ENCODE measurements at regions not wholly inside any gene's neighbourhood (a gene's known extent, or its start where the extent isn't known, plus 50 kb on each side); places are given as distances from the start of the nearest gene placed in this dataset.

DNA sequence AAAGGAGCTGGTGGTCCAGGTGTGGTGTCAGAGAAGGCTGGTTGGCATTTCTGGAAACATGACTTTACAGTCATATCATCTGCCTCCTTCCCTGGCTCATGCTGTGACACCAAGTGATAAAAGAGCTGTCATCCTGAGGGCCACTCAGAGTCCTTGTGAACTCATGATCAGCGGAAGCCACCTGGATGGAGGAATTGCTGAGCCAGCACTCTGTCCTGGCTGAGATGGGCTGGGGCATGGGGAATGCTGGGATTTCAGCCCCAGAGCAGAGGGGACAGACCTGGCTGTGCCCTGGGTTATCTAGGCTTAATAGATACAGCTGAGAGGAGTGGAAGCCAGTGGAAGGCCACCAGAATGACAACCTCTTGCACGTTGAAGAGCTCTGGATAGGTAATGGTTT lies 214.3 kb downstream of the DHX35 start:
- WGBS (ENCODE audit: insufficient coverage) = 95% methylated on average over 2 of the region's 2 CpGs
- Histone ChIP-seq H3K27me3 (ENCODE audit: control insufficient read depth in 2 of 2, insufficient read depth in 2 of 2, low read length in 2 of 2) (no peaks in the 10 kb centered on the region), H3K9ac (ENCODE audit: insufficient read depth, low read length, poor library complexity, severe bottlenecking) (no peak overlapping the region), H3K4me3 (replicated peaks in 1 of 3; ENCODE audit: low read depth in 2 of 3, low read length in 3 of 3) (no peak overlapping the region), H3K4me1 (ENCODE audit: control insufficient read depth in 1 of 2, insufficient read depth in 2 of 2, low read length in 2 of 2) (no peaks in the 10 kb centered on the region), H4K20me1 (ENCODE audit: insufficient read depth, low read length) (no peaks in the 10 kb centered on the region), H3K36me3 (replicated peaks in 1 of 2; ENCODE audit: control insufficient read depth in 1 of 2, insufficient read depth in 2 of 2, low read length in 2 of 2) (no peaks in the 10 kb centered on the region), H3K9me3 (replicated peaks in 1 of 2; ENCODE audit: control insufficient read depth in 1 of 2, insufficient read depth in 1 of 2, low read length in 2 of 2) (no peaks in the 10 kb centered on the region), H3K79me2 (ENCODE audit: insufficient read depth, low read length) (no peaks in the 10 kb centered on the region), H3K4me2 (replicated peaks; ENCODE audit: extremely low read depth, low read length, poor library complexity, severe bottlenecking) (no peak overlapping the region), H3K27ac (ENCODE audit: low read depth in 1 of 2, low read length in 2 of 2) (no peak overlapping the region), H2AFZ (ENCODE audit: insufficient read depth, low read depth, low read length, poor library complexity, severe bottlenecking) (no peak overlapping the region)
- no peak for DNase-seq
- Mint-ChIP-seq H3K36me3 (no peaks in the 10 kb centered on the region), H3K9me3 (peaks cover 0 to 4% (median 2%) of the 10 kb centered on the region in 7 donors), H3K4me3 (no peak overlapping the region), H3K4me1 (no peaks in the 10 kb centered on the region), H3K27me3 (ENCODE audit: low read depth in 3 of 3) (peaks cover 3 to 5% (median 3%) of the 10 kb centered on the region in 3 donors), H3K27ac (no peak overlapping the region)
- intact Hi-C loops (cut with micrococcal nuclease) = no loop called here
- TF ChIP-seq, protein P1, sequence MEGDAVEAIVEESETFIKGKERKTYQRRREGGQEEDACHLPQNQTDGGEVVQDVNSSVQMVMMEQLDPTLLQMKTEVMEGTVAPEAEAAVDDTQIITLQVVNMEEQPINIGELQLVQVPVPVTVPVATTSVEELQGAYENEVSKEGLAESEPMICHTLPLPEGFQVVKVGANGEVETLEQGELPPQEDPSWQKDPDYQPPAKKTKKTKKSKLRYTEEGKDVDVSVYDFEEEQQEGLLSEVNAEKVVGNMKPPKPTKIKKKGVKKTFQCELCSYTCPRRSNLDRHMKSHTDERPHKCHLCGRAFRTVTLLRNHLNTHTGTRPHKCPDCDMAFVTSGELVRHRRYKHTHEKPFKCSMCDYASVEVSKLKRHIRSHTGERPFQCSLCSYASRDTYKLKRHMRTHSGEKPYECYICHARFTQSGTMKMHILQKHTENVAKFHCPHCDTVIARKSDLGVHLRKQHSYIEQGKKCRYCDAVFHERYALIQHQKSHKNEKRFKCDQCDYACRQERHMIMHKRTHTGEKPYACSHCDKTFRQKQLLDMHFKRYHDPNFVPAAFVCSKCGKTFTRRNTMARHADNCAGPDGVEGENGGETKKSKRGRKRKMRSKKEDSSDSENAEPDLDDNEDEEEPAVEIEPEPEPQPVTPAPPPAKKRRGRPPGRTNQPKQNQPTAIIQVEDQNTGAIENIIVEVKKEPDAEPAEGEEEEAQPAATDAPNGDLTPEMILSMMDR (IDR thresholded peaks at IDR 0.05) = no peak

DNA sequence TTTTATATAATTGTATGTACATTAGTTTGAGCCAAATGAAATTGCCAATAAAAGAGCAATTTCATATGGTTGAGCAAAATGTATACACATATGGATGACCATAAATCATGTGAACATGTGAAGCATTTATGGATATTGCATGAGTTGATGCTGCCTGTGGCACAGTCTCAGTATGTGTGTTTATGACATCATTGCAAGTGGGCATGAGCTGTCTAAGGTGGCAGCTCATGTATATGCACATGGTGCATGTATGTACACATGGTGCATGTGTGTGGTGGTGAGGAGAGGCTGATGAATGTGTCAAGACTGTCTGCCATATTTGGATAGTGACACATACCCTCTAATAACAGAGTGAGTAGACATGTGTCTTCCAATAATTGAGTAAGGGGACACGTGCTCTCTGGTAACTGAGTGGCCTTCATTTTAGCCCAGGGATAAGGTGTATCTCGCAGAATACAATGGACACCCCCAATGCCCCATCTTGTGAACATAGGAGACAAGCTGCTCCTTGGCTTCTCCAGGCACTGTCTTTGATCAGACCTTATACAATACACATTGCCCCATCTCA lies 208.8 kb downstream of the DHX35 start:
- no peak overlapping the region for H3K27ac Mint-ChIP-seq
- H2AFZ ChIP-seq (ENCODE audit: insufficient read depth, low read depth, low read length, poor library complexity, severe bottlenecking) = no peak overlapping the region
- H3K9me3 Mint-ChIP-seq = peaks cover 0 to 7% (median 3%) of the 10 kb centered on the region in 7 donors
- H4K20me1 ChIP-seq (ENCODE audit: insufficient read depth, low read length) = no peaks in the 10 kb centered on the region
- no peaks in the 10 kb centered on the region for H3K4me1 Mint-ChIP-seq
- no peaks in the 10 kb centered on the region for H3K36me3 Mint-ChIP-seq
- no peaks in the 10 kb centered on the region for H3K4me1 ChIP-seq (ENCODE audit: control insufficient read depth in 1 of 2, insufficient read depth in 2 of 2, low read length in 2 of 2)
- DNase-seq = no peak
- H3K4me3 ChIP-seq (replicated peaks in 1 of 3; ENCODE audit: low read depth in 2 of 3, low read length in 3 of 3) = no peak overlapping the region
- H3K27me3 ChIP-seq (ENCODE audit: control insufficient read depth in 2 of 2, insufficient read depth in 2 of 2, low read length in 2 of 2) = no peaks in the 10 kb centered on the region
- TF ChIP-seq, protein P1 (IDR thresholded peaks at IDR 0.05) = no peak
- no peaks in the 10 kb centered on the region for H3K36me3 ChIP-seq (replicated peaks in 1 of 2; ENCODE audit: control insufficient read depth in 1 of 2, insufficient read depth in 2 of 2, low read length in 2 of 2)
- no peaks in the 10 kb centered on the region for H3K9me3 ChIP-seq (replicated peaks in 1 of 2; ENCODE audit: control insufficient read depth in 1 of 2, insufficient read depth in 1 of 2, low read length in 2 of 2)
- H3K79me2 ChIP-seq (ENCODE audit: insufficient read depth, low read length) = no peaks in the 10 kb centered on the region
- WGBS (ENCODE audit: insufficient coverage) = 83% methylated on average over 1 of the region's 2 CpGs
- no peak overlapping the region for H3K27ac ChIP-seq (ENCODE audit: low read depth in 1 of 2, low read length in 2 of 2)
- no peak overlapping the region for H3K4me2 ChIP-seq (replicated peaks; ENCODE audit: extremely low read depth, low read length, poor library complexity, severe bottlenecking)
- no peak overlapping the region for H3K4me3 Mint-ChIP-seq
- H3K27me3 Mint-ChIP-seq (ENCODE audit: low read depth in 3 of 3) = peaks cover 0 to 5% (median 0%) of the 10 kb centered on the region in 3 donors
- H3K9ac ChIP-seq (ENCODE audit: insufficient read depth, low read length, poor library complexity, severe bottlenecking) = no peak overlapping the region
- intact Hi-C loops (cut with micrococcal nuclease) = no loop called here
